Lower leg skin (tissue), 4 donors: ENCODE measurements at regions not wholly inside any gene's neighbourhood (a gene's known extent, or its start where the extent isn't known, plus 50 kb on each side); places are given as distances from the start of the nearest gene placed in this dataset.
"Not testable (repeated sequence)": the region's sequence is repeated elsewhere in the genome, so short reads cannot be mapped to it uniquely, and the experiment has no call there.

ENCODE experiments used
- DNase-seq, 2 donors: peaks; one replicate each; pipeline ENCODE4 v3.0.0-alpha.2; 2019; ENCODE audit warnings: low spot score in 2 of 2
- H3K4me3 ChIP-seq: fragments of 200-600 bp; sonication (generic); 2 replicates; pipeline ENCODE4 v1.5.1; 2017; ENCODE audit warnings: mild to moderate bottlenecking, low read depth; ENCODE audit not compliant: poor library complexity, severe bottlenecking
- CTCF ChIP-seq, 3 donors: fragments of 450-650 bp; IDR thresholded peaks; one replicate each; pipeline ENCODE4 v1.5.1; 2016; ENCODE audit warnings: antibody characterized with exemption in 3 of 3, mild to moderate bottlenecking in 3 of 3, moderate library complexity in 2 of 3
- POLR2A ChIP-seq, 2 donors: fragments of 450-650 bp; IDR thresholded peaks; one replicate each; pipeline ENCODE4 v1.6.1; 2016 to 2017; ENCODE audit warnings: antibody characterized with exemption in 2 of 2, mild to moderate bottlenecking in 1 of 2, moderate library complexity in 1 of 2
- whole genome bisulfite sequencing, 2 donors: methylation state at CpG; one replicate each; pipeline ENCODE4 v1.1.5; 2018; 5-methylcytosine and 5-hydroxymethylcytosine counted together
- intact Hi-C: fragments of 100-400 bp; cut with DNase I; formaldehyde crosslinking; loops from one replicate; pipeline ENCODE4 v1.15.0; 2023; ENCODE audit warnings: low total_unique reads

- TF ChIP-seq POLR2A (IDR thresholded peaks at IDR 0.05) (no peak), CTCF (IDR thresholded peaks at IDR 0.05) (no peak)
- intact Hi-C loops, result no loop called here
- no peak for DNase-seq
- no peak overlapping the region for H3K4me3 ChIP-seq
These were observed 71.0 kb upstream of the CD55 start for GRCh38 chr1:207250431-207250830.

GRCh38 chr1:207251066-207251465, 70.4 kb upstream of the CD55 start:
- TF ChIP-seq CTCF (IDR thresholded peaks at IDR 0.05), result no peak
- no peak for DNase-seq
- intact Hi-C loops, result no loop called here
- 97 to 98% methylated on average over 1 of the region's 1 CpG for WGBS, 2 donors
- no peak overlapping the region for H3K4me3 ChIP-seq

- TF ChIP-seq CTCF (IDR thresholded peaks at IDR 0.05) (no peak), POLR2A (IDR thresholded peaks at IDR 0.05) (no peak)
- no peak for DNase-seq
- WGBS, 2 donors, result 89 to 95% methylated on average over 1 of the region's 1 CpG
- intact Hi-C loops, result no loop called here
- H3K4me3 ChIP-seq, result no peak overlapping the region
These were observed 64.6 kb upstream of the CD55 start for GRCh38 chr1:207256869-207257268.

- no peak overlapping the region for H3K4me3 ChIP-seq
- no peak for TF ChIP-seq CTCF (IDR thresholded peaks at IDR 0.05)
- TF ChIP-seq POLR2A (IDR thresholded peaks at IDR 0.05), result no peak
- intact Hi-C loops, result no loop called here
- no peak for DNase-seq
These were observed 62.1 kb upstream of the CD55 start for GRCh38 chr1:207259391-207259790.

GRCh38 chr1:207261971-207262370, 59.5 kb upstream of the CD55 start:
- TF ChIP-seq CTCF (IDR thresholded peaks at IDR 0.05) (no peak), POLR2A (IDR thresholded peaks at IDR 0.05) (no peak)
- intact Hi-C loops, result no loop called here
- H3K4me3 ChIP-seq, result no peak overlapping the region
- DNase-seq, result no peak

- DNase-seq, H3K4me3 ChIP-seq, intact Hi-C loops: not testable (repeated sequence)
- 98 to 100% methylated on average over 3 of the region's 3 CpGs for WGBS, 2 donors
These were observed 58.6 kb upstream of the CD55 start for GRCh38 chr1:207262891-207263290.
